Activated CD4-positive, alpha-beta memory T cell treated with anti-CD3 and anti-CD28 coated beads, Interleukin-2, amount 10 ng/mL, durations not matched to agents 7 days and 5 days (primary cell): ENCODE measurements at regions not wholly inside any gene's neighbourhood (a gene's known extent, or its start where the extent isn't known, plus 50 kb on each side); places are given as distances from the start of the nearest gene placed in this dataset.

Experiments
- CTCF ChIA-PET: fragments of 350-600 bp; sonication (Branson Sonifier 250); formaldehyde crosslinking; loops from one replicate; lab custom pipeline; 2021; ENCODE audit warnings: antibody characterized with exemption, inconsistent platforms; lab: Charles Lee
- POLR2A ChIA-PET: fragments of 350-600 bp; sonication (Branson Sonifier 250); formaldehyde crosslinking; loops from one replicate; lab custom pipeline; 2021; ENCODE audit warnings: antibody characterized with exemption; lab: Charles Lee
- DNase-seq: peaks from one replicate; pipeline ENCODE4 v3.0.0-alpha.2; 2020
- H3K27ac Mint-ChIP-seq: one replicate; pipeline ENCODE4 v1.8.0; 2021; ENCODE audit warnings: mild to moderate bottlenecking, mixed read lengths
- H3K27me3 Mint-ChIP-seq: one replicate; pipeline ENCODE4 v1.8.0; 2021; ENCODE audit warnings: mixed read lengths
- H3K36me3 Mint-ChIP-seq: one replicate; pipeline ENCODE4 v1.8.0; 2021; ENCODE audit warnings: low read depth, mixed read lengths
- H3K4me1 Mint-ChIP-seq: one replicate; pipeline ENCODE4 v1.8.0; 2021; ENCODE audit warnings: mixed read lengths
- H3K4me3 Mint-ChIP-seq: one replicate; pipeline ENCODE4 v1.8.0; 2021; ENCODE audit warnings: mild to moderate bottlenecking, mixed read lengths
- H3K9me3 Mint-ChIP-seq: one replicate; pipeline ENCODE4 v1.8.0; 2021; ENCODE audit warnings: mixed read lengths

GRCh38 chr6:84528201-84528600 lies 236.2 kb downstream of the TBX18 start:
- ChIA-PET POLR2A (no interaction called here), CTCF (no interaction called here)
- no peaks in the 10 kb centered on the region for H3K9me3 Mint-ChIP-seq
- H3K36me3 Mint-ChIP-seq: no peaks in the 10 kb centered on the region
- no peak overlapping the region for H3K27ac Mint-ChIP-seq
- DNase-seq: no peak
- H3K4me1 Mint-ChIP-seq: peaks cover 4% of the 10 kb centered on the region
- no peaks in the 10 kb centered on the region for H3K27me3 Mint-ChIP-seq
- H3K4me3 Mint-ChIP-seq: no peak overlapping the region

- no peaks in the 10 kb centered on the region for H3K27me3 Mint-ChIP-seq
- CTCF ChIA-PET: no interaction called here
- no peaks in the 10 kb centered on the region for H3K9me3 Mint-ChIP-seq
- H3K4me1 Mint-ChIP-seq: peaks cover 4% of the 10 kb centered on the region
- no peak overlapping the region for H3K27ac Mint-ChIP-seq
- H3K4me3 Mint-ChIP-seq: no peak overlapping the region
- no peaks in the 10 kb centered on the region for H3K36me3 Mint-ChIP-seq
- POLR2A ChIA-PET: no interaction called here
- no peak for DNase-seq
Measured at GRCh38 chr6:84526631-84527030, 237.8 kb downstream of the TBX18 start.

GRCh38 chr6:84525907-84526306 lies 238.5 kb downstream of the TBX18 start:
- H3K4me1 Mint-ChIP-seq: peaks cover 4% of the 10 kb centered on the region
- no peak overlapping the region for H3K27ac Mint-ChIP-seq
- no peaks in the 10 kb centered on the region for H3K36me3 Mint-ChIP-seq
- H3K4me3 Mint-ChIP-seq: no peak overlapping the region
- no peaks in the 10 kb centered on the region for H3K9me3 Mint-ChIP-seq
- no peak for DNase-seq
- CTCF ChIA-PET: no interaction called here
- H3K27me3 Mint-ChIP-seq: no peaks in the 10 kb centered on the region
- POLR2A ChIA-PET: no interaction called here

GRCh38 chr6:84524636-84525035 lies 239.8 kb downstream of the TBX18 start:
- no peak for DNase-seq
- no peaks in the 10 kb centered on the region for H3K27me3 Mint-ChIP-seq
- POLR2A ChIA-PET: no interaction called here

GRCh38 chr6:84522135-84522549 lies 242.3 kb downstream of the TBX18 start:
- ChIA-PET CTCF (no interaction called here), POLR2A (no interaction called here)
- no peak for DNase-seq
- no peaks in the 10 kb centered on the region for H3K27me3 Mint-ChIP-seq
- no peak overlapping the region for H3K27ac Mint-ChIP-seq
- no peak overlapping the region for H3K4me3 Mint-ChIP-seq
- no peaks in the 10 kb centered on the region for H3K36me3 Mint-ChIP-seq
- H3K9me3 Mint-ChIP-seq: no peaks in the 10 kb centered on the region
- peaks cover 4% of the 10 kb centered on the region for H3K4me1 Mint-ChIP-seq

More at GRCh38 chr6:84524636-84525035, 239.8 kb downstream of the TBX18 start:
- no peak overlapping the region for H3K27ac Mint-ChIP-seq
- H3K9me3 Mint-ChIP-seq: no peaks in the 10 kb centered on the region
- H3K4me3 Mint-ChIP-seq: no peak overlapping the region
- CTCF ChIA-PET: no interaction called here
- no peaks in the 10 kb centered on the region for H3K36me3 Mint-ChIP-seq
- H3K4me1 Mint-ChIP-seq: peaks cover 4% of the 10 kb centered on the region

- H3K4me1 Mint-ChIP-seq: peaks cover 2% of the 10 kb centered on the region
- H3K36me3 Mint-ChIP-seq: no peaks in the 10 kb centered on the region
- no peaks in the 10 kb centered on the region for H3K27me3 Mint-ChIP-seq
- no peak for DNase-seq
- no peaks in the 10 kb centered on the region for H3K9me3 Mint-ChIP-seq
- POLR2A ChIA-PET: no interaction called here
- CTCF ChIA-PET: no interaction called here
- no peak overlapping the region for H3K27ac Mint-ChIP-seq
- H3K4me3 Mint-ChIP-seq: no peak overlapping the region
Measured at GRCh38 chr6:84521511-84521910, 242.9 kb downstream of the TBX18 start.

GRCh38 chr6:84517741-84518530 lies 246.5 kb downstream of the TBX18 start:
- DNase-seq: no peak
- Mint-ChIP-seq H3K4me3 (no peak overlapping the region), H3K27ac (no peak overlapping the region), H3K9me3 (no peaks in the 10 kb centered on the region), H3K27me3 (no peaks in the 10 kb centered on the region), H3K4me1 (no peaks in the 10 kb centered on the region), H3K36me3 (no peaks in the 10 kb centered on the region)
- CTCF ChIA-PET: no interaction called here
- POLR2A ChIA-PET: no interaction called here

GRCh38 chr6:84516154-84516553 lies 248.2 kb downstream of the TBX18 start:
- Mint-ChIP-seq H3K27ac (no peak overlapping the region), H3K4me1 (no peaks in the 10 kb centered on the region), H3K9me3 (no peaks in the 10 kb centered on the region), H3K27me3 (no peaks in the 10 kb centered on the region), H3K36me3 (no peaks in the 10 kb centered on the region), H3K4me3 (no peak overlapping the region)
- POLR2A ChIA-PET: no interaction called here
- CTCF ChIA-PET: no interaction called here
- DNase-seq: no peak

- ChIA-PET CTCF (no interaction called here), POLR2A (no interaction called here)
- no peak overlapping the region for H3K27ac Mint-ChIP-seq
- no peaks in the 10 kb centered on the region for H3K4me1 Mint-ChIP-seq
- no peaks in the 10 kb centered on the region for H3K36me3 Mint-ChIP-seq
- DNase-seq: no peak
- no peak overlapping the region for H3K4me3 Mint-ChIP-seq
- H3K27me3 Mint-ChIP-seq: no peaks in the 10 kb centered on the region
- H3K9me3 Mint-ChIP-seq: no peaks in the 10 kb centered on the region
Measured at GRCh38 chr6:84515067-84515466, 249.3 kb downstream of the TBX18 start.

- H3K4me1 Mint-ChIP-seq: no peaks in the 10 kb centered on the region
- ChIA-PET POLR2A (no interaction called here), CTCF (no interaction called here)
- no peaks in the 10 kb centered on the region for H3K36me3 Mint-ChIP-seq
- DNase-seq: no peak
- no peak overlapping the region for H3K4me3 Mint-ChIP-seq
- no peaks in the 10 kb centered on the region for H3K27me3 Mint-ChIP-seq
- no peak overlapping the region for H3K27ac Mint-ChIP-seq
- H3K9me3 Mint-ChIP-seq: no peaks in the 10 kb centered on the region
Measured at GRCh38 chr6:84514089-84514971, 250.1 kb downstream of the TBX18 start.

GRCh38 chr6:84512391-84512790 lies 252.0 kb downstream of the TBX18 start:
- no peak overlapping the region for H3K27ac Mint-ChIP-seq
- no peak overlapping the region for H3K4me3 Mint-ChIP-seq
- H3K27me3 Mint-ChIP-seq: no peaks in the 10 kb centered on the region

GRCh38 chr6:84511929-84512328 lies 252.5 kb downstream of the TBX18 start:
- no peak overlapping the region for H3K27ac Mint-ChIP-seq
- ChIA-PET CTCF (no interaction called here), POLR2A (no interaction called here)
- H3K4me1 Mint-ChIP-seq: no peaks in the 10 kb centered on the region
- no peaks in the 10 kb centered on the region for H3K27me3 Mint-ChIP-seq
- H3K4me3 Mint-ChIP-seq: no peak overlapping the region
- no peaks in the 10 kb centered on the region for H3K36me3 Mint-ChIP-seq
- no peaks in the 10 kb centered on the region for H3K9me3 Mint-ChIP-seq
- no peak for DNase-seq

More at GRCh38 chr6:84512391-84512790, 252.0 kb downstream of the TBX18 start:
- CTCF ChIA-PET: no interaction called here
- no peak for DNase-seq
- H3K4me1 Mint-ChIP-seq: no peaks in the 10 kb centered on the region
- H3K9me3 Mint-ChIP-seq: no peaks in the 10 kb centered on the region
- POLR2A ChIA-PET: no interaction called here
- no peaks in the 10 kb centered on the region for H3K36me3 Mint-ChIP-seq

- Mint-ChIP-seq H3K36me3 (no peaks in the 10 kb centered on the region), H3K9me3 (no peaks in the 10 kb centered on the region), H3K27me3 (no peaks in the 10 kb centered on the region), H3K27ac (no peak overlapping the region), H3K4me1 (no peaks in the 10 kb centered on the region), H3K4me3 (no peak overlapping the region)
- ChIA-PET CTCF (interaction anchor here (0.9 kb wide), 1 partner anchor 24 kb away, joined by 3 read pairs; no protein-coding TSS in a partner anchor), POLR2A (no interaction called here)
- no peak for DNase-seq
Measured at GRCh38 chr6:84508981-84509380, 255.4 kb downstream of the TBX18 start.
